WTC11 (cell line): ENCODE measurements at regions not wholly inside any gene's neighbourhood (a gene's known extent, or its start where the extent isn't known, plus 50 kb on each side); places are given as distances from the start of the nearest gene placed in this dataset.
"Not testable (repeated sequence)": the region's sequence is repeated elsewhere in the genome, so short reads cannot be mapped to it uniquely, and the experiment has no call there.

ENCODE experiments used
- ATF3 ChIP-seq: sonication (generic); formaldehyde crosslinking; conservative IDR thresholded peaks from 2 replicates; pipeline ENCODE4 v1.8.1; 2022; ENCODE audit warnings: mild to moderate bottlenecking, missing genetic modification reagents
- ATF6 ChIP-seq: sonication (generic); formaldehyde crosslinking; IDR thresholded peaks from 2 replicates; pipeline ENCODE4 v1.8.1; 2023; ENCODE audit warnings: mild to moderate bottlenecking, missing genetic modification reagents
- CTCF ChIP-seq: fragments of 200-600 bp; IDR thresholded peaks from 2 replicates; pipeline ENCODE4 v1.8.0; 2022; ENCODE audit warnings: antibody characterized with exemption
- MAX ChIP-seq: sonication (generic); formaldehyde crosslinking; IDR thresholded peaks from 2 replicates; pipeline ENCODE4 v1.8.0; 2022; ENCODE audit warnings: mild to moderate bottlenecking, missing genetic modification reagents
- NR3C1 ChIP-seq: sonication (generic); formaldehyde crosslinking; conservative IDR thresholded peaks from 2 replicates; pipeline ENCODE4 v1.8.1; 2023; ENCODE audit warnings: low read depth, mild to moderate bottlenecking, missing genetic modification reagents
- SMAD4 ChIP-seq: sonication (generic); formaldehyde crosslinking; IDR thresholded peaks from 2 replicates; pipeline ENCODE4 v1.8.0; 2022; ENCODE audit warnings: mild to moderate bottlenecking, missing genetic modification reagents
- TCF7 ChIP-seq: sonication (generic); formaldehyde crosslinking; IDR thresholded peaks from 2 replicates; pipeline ENCODE4 v1.8.0; 2022; ENCODE audit warnings: mild to moderate bottlenecking, low read depth, missing genetic modification reagents, moderate library complexity
- TEAD4 ChIP-seq: sonication (generic); formaldehyde crosslinking; IDR thresholded peaks from 2 replicates; pipeline ENCODE4 v1.8.0; 2022; ENCODE audit warnings: mild to moderate bottlenecking, missing genetic modification reagents

- not testable (repeated sequence) for TF ChIP-seq CTCF; TEAD4 (CRISPR knock-in tag); SMAD4 (CRISPR knock-in tag); ATF3 (CRISPR knock-in tag); TCF7 (CRISPR knock-in tag); NR3C1 (CRISPR knock-in tag); ATF6
- peak; percentile 69 for TF ChIP-seq MAX (CRISPR knock-in tag)
These were observed 76.0 kb upstream of the CCZ1B start for GRCh38 chr7:6902097-6902518.
